LHCN-M2 (cell line): ENCODE measurements at regions not wholly inside any gene's neighbourhood (a gene's known extent, or its start where the extent isn't known, plus 50 kb on each side); places are given as distances from the start of the nearest gene placed in this dataset.

Experiments used
- DNase-seq: peaks from one replicate; pipeline ENCODE4 v3.0.0-alpha.2; 2012; ENCODE audit warnings: low read depth

DNA sequence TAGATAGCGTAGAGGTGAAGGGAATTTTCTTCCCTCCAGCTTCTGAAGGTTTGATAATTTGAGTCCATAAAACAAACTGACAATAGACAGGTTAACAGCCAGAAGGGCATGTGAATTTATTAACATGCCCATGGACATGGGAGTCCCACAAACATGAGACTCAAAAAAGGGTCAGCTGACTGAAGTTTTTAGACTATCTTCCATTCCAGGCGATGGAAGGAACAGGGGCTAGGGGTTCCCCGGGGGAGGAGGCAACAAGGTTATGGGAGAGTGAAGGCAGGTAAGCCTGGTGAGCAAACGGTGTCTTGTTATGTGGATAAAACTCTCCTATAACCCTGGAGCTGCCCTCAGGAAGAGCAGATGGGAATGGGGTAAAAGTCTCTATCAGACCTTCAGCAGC lies 81.5 kb upstream of the SORBS2 start:
- no peak for DNase-seq

DNA sequence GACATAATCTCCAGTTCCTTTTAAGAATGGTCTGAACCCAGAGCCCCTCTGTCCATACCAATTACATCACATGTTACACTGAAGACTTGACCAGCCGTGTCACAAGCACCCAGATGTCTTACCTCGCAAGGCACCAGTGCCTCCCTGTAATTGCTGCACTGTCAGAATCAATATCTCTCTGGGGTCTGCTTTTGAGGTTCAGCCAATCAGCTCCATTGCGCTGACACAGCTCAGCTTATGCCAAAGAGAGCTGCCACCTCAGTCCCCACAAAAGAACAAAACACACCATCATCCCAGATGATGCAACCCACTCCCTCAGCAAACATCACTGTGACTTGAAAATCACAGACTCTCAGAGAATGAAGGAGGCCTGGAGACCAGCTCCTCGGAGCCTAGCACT lies 82.5 kb upstream of the SORBS2 start:
- no peak for DNase-seq

DNA sequence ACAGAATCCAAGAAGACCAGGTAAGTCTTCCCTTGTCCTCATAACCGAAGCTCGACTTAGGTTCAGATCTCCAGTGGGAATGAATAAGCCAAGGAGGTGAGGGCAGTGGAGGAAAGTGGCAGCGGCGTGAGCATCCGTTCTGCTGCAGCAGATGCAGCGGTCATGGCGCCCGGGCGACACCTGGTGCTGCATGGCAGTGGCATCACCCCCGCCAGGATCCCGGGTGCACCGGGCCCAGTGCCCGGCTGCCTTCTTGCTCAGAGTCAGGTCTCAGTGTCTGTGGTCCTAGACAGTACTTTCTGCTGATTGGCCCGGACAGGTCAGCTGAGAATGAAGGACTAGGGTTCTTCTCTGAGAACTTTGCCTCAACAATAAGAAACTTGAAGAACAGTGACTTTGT lies 83.4 kb upstream of the SORBS2 start:
- no peak for DNase-seq

DNA sequence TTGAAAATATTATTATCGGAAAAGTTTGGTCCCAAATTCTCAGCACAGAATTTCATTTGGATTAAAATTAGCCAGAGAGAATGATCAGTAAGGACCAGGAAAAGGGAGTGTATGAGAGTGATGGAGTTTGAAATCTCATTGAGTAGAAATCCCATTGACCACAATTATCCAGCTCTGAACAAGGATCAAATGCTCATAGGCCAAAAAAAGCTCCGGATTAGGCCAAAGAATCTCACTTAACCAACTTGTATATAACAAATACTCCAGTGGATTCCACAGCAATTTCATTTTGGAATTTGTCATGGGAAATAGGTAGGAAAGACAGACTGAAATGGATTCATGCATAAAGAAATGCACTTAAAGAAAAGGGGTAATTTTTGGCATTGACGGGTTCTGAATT lies 83.9 kb upstream of the SORBS2 start:
- DNase-seq: no peak

GRCh38 chr4:185896817-185897488 lies 85.0 kb upstream of the SORBS2 start:
- no peak for DNase-seq

- DNase-seq: no peak
Observed at GRCh38 chr4:185898413-185898812, 86.4 kb upstream of the SORBS2 start.

- no peak for DNase-seq
Observed at GRCh38 chr4:185899833-185900232, 87.8 kb upstream of the SORBS2 start.

DNA sequence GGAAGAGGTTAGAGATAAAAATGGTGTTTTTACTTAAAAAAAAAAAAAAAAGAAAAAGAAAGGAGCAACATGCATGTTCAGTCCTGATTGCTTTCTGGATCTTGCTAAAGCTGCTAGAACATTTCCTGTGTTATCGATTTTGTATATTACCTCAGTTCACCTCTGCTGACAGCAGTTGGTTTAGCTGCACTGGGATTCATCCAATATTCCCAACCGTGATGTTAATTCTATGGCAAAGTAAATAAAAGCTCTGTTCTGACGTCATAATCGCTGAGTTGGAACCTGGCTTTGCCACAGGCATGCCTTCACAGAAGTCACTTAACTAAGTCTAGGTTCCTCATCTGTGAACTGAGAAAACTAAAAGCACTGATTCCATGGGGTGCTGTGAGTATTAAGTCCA lies 90.7 kb upstream of the SORBS2 start:
- DNase-seq: no peak

GRCh38 chr4:185903205-185903604 lies 91.2 kb upstream of the SORBS2 start:
- no peak for DNase-seq

- no peak for DNase-seq
Observed at GRCh38 chr4:185904381-185904780, 92.4 kb upstream of the SORBS2 start.

DNA sequence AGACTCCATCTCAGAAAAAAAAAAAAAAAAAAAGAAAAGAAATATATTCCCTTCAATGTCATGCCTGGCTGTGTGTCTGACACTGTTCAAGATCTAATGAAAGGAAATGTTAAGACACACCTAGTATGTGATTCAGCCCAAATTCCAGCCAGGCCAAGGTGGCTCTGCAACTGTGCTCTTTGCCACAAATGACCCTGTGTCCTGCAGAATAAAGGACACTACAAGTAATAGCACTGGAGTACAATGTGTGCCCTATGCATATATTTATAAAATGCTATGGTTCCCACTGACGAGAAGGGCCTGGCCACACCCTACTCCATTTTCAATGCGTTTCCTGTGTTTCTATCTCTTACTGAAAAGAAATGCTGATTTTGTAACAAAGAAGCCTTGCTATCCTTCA lies 98.0 kb upstream of the SORBS2 start:
- no peak for DNase-seq

DNA sequence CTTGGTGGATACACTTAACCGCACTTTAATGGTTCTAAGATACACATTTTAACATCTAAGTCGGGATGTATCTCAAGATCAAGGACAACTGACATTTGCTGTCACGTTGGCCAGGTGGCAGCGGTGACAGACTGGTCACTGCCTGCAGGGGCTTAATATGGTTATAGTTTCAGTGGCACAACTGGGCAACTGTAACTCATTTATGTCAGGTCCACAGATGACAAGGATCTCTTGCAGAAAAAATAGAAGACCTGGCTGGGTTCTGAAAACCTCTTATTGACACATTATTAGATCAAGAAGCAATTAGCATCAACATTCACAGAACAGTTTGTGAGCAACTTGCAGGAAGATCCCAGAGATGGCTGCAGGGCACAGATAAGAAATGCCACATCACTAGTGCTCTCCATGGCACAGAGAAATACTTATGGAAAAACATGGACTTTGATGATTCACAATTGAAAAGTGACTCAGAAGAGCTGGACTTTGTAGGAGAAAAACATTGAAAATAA lies 99.6 kb upstream of the SORBS2 start:
- peak; percentile 28 for DNase-seq

- DNase-seq: peak; percentile 19
Observed at GRCh38 chr4:185912779-185913178, 100.8 kb upstream of the SORBS2 start.

- DNase-seq: no peak
Observed at GRCh38 chr4:185914583-185915199, 102.7 kb upstream of the SORBS2 start.

DNA sequence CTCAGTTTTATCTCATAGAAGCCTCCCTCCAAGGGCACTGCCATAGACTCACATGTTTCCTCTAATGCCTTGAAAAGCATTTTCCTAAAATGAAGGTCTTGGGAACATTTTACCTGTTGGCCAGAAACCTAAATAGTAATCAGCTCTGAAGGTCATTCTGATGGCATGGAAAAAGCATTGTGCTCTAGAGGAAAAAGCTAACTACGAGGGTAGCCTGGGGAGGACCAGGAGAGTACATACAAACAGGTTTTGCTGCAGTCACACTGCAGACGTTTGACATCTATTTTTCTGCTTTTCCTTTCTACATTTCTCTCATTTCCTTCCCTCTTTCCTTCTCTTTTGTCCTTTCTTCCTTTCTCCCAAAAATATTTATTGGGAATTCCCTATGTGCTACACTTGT lies 103.3 kb upstream of the SORBS2 start:
- no peak for DNase-seq

DNA sequence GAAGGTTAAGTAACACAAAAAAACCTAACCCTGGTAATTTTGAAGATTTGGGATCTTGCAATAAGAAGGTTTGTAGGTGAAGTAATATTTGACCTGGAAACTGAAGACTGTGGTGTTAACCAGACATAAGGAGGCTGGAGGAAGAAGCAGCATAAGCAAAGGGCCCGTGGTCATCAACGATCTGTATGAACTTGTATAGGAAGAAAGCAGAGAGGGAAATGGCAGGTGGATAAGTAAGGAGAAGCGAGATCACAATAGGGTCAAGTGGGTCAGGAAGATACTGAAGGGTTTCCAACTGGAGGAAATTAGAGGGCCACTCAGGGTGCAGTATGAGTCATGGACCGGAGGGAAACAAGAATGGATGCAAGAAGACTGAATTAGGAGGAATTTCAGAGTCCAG lies 103.8 kb upstream of the SORBS2 start:
- DNase-seq: no peak

GRCh38 chr4:185916231-185916630 lies 104.2 kb upstream of the SORBS2 start:
- DNase-seq: no peak

- DNase-seq: no peak
Observed at GRCh38 chr4:185916683-185917082, 104.7 kb upstream of the SORBS2 start.

- DNase-seq: no peak
Observed at GRCh38 chr4:185919107-185919506, 107.1 kb upstream of the SORBS2 start.

DNA sequence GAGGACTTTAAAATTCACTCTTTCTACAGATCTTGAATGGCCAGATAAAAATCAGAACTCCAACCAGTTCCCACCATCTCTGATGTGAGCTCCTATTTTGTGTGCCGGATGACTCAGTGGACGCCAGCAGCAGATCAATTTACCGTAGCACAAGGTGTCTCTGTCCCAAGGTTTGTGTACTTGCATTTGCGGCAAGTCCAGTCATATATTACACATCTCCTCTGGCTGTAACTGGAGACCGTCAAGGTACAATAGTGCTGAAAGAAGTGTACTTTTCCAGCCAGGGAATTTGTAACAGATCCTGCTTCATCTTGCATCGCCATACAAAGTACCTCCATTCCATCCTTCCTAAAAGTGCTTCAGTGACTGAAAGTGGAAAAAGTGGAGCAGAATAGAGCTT lies 108.2 kb upstream of the SORBS2 start:
- DNase-seq: peak; percentile 70

DNA sequence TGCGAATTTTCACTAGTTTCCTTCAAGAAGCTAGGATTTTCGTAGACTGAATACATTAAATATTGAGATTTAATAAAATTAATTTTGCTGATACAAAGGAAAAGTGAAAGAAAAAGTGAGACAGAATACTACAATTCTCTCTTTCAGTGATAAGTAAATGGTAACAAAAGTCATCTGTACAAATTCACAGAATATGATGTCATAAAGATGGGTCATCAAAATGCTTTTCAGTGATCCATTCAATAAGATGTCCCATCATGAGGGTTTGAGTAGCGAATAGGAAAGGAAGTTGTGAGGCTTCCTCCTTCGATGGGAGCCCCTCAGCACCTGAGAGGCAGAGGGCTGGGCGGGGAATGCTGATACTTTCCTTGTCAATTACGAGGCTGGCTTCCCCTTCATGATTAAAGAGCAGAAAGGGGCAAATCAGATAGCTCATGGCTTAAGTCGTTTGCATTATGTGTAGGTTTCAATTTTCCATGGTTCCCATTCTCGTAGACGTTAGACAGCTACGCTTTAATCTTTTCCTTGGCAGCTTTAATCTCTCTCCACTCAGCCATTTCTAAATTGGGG lies 108.8 kb upstream of the SORBS2 start:
- DNase-seq: no peak

- peak; percentile 19 for DNase-seq
Observed at GRCh38 chr4:185921583-185922555, 109.9 kb upstream of the SORBS2 start.
